Neural cell (in vitro differentiated cells): ENCODE measurements at regions not wholly inside any gene's neighbourhood (a gene's known extent, or its start where the extent isn't known, plus 50 kb on each side); places are given as distances from the start of the nearest gene placed in this dataset.

Experiments
- H2AFZ ChIP-seq: fragments of 200-600, 300-800 bp; sonication (generic), shearing (Covaris generic); 2 replicates; pipeline ENCODE4 v1.6.0; 2014; ENCODE audit warnings: low read depth, mild to moderate bottlenecking, antibody characterized with exemption, low read length, moderate library complexity
- H3F3A ChIP-seq: fragments of 200-600 bp; shearing (Covaris generic); 2 replicates; pipeline ENCODE4 v1.6.1; 2016; ENCODE audit warnings: mild to moderate bottlenecking, moderate library complexity, mixed read lengths, antibody characterized with exemption, low read length; ENCODE audit not compliant: insufficient read depth, poor library complexity, severe bottlenecking
- H3K27ac ChIP-seq: fragments of 200-600, 300-800 bp; sonication (generic), shearing (Covaris generic); 2 replicates; pipeline ENCODE4 v1.5.1; 2014; ENCODE audit warnings: mild to moderate bottlenecking, low read length, moderate library complexity
- H3K27me3 ChIP-seq: fragments of 300-800, 200-600 bp; sonication (generic), shearing (Covaris generic); 2 replicates; pipeline ENCODE4 v1.6.0; 2014; ENCODE audit warnings: mild to moderate bottlenecking, low read depth, low read length, moderate library complexity; ENCODE audit not compliant: insufficient read depth
- H3K36me3 ChIP-seq: fragments of 300-800, 200-600 bp; sonication (generic), shearing (Covaris generic); 2 replicates; pipeline ENCODE4 v1.5.1; 2014; ENCODE audit warnings: mild to moderate bottlenecking, antibody characterized with exemption, low read length, moderate library complexity; ENCODE audit not compliant: insufficient read depth
- H3K4me2 ChIP-seq: fragments of 300-800, 200-600 bp; sonication (generic), shearing (Covaris generic); 2 replicates; pipeline ENCODE4 v1.6.0; 2014; ENCODE audit warnings: mild to moderate bottlenecking, low read length
- H3K4me3 ChIP-seq: fragments of 300-800, 200-600 bp; sonication (generic), shearing (Covaris generic); 2 replicates; pipeline ENCODE4 v1.5.1; 2014; ENCODE audit warnings: mild to moderate bottlenecking, low read length, moderate library complexity
- H3K79me2 ChIP-seq: fragments of 200-600 bp; shearing (Covaris generic); replicated peaks from 2 replicates; pipeline ENCODE4 v1.6.0; 2014; ENCODE audit warnings: mild to moderate bottlenecking, low read length, moderate library complexity; ENCODE audit not compliant: insufficient read depth
- H3K9ac ChIP-seq: fragments of 300-800, 200-600 bp; sonication (generic), shearing (Covaris generic); 2 replicates; pipeline ENCODE4 v1.6.1; 2016; ENCODE audit warnings: mild to moderate bottlenecking, low read length, mixed read lengths
- H3K9me2 ChIP-seq: fragments of 200-600 bp; shearing (Covaris generic); 2 replicates; pipeline ENCODE4 v1.6.1; 2016; ENCODE audit warnings: mild to moderate bottlenecking, low read length, mixed read lengths; ENCODE audit not compliant: insufficient read depth
- H3K9me3 ChIP-seq: fragments of 200-600, 300-800 bp; sonication (generic), shearing (Covaris generic); 2 replicates; pipeline ENCODE4 v1.6.1; 2016; ENCODE audit warnings: mild to moderate bottlenecking, mixed run types, low read length, moderate library complexity, mixed read lengths
- H4K20me1 ChIP-seq: fragments of 200-600 bp; shearing (Covaris generic); 2 replicates; pipeline ENCODE4 v1.6.1; 2016; ENCODE audit warnings: mild to moderate bottlenecking, mixed run types; ENCODE audit not compliant: insufficient read depth
- CTCF ChIP-seq: fragments of 450-650 bp; IDR thresholded peaks from 2 replicates; pipeline ENCODE4 v1.5.1; 2014; ENCODE audit warnings: antibody characterized with exemption, mild to moderate bottlenecking, moderate library complexity; ENCODE audit not compliant: poor library complexity, severe bottlenecking
- EP300 ChIP-seq: fragments of 450-650 bp; conservative IDR thresholded peaks from 2 replicates; pipeline ENCODE4 v1.6.1; 2014; ENCODE audit warnings: antibody characterized with exemption, mild to moderate bottlenecking, moderate library complexity; ENCODE audit not compliant: poor library complexity, severe bottlenecking
- EZH2 ChIP-seq: fragments of 200-600, 300-800 bp; shearing (Covaris generic), sonication (generic); IDR thresholded peaks from 2 replicates; pipeline ENCODE4 v1.6.1; 2014; ENCODE audit warnings: antibody characterized with exemption, low read length, borderline replicate concordance, mild to moderate bottlenecking; ENCODE audit not compliant: insufficient read depth, poor library complexity, severe bottlenecking
- MXI1 ChIP-seq: fragments of 450-650 bp; conservative IDR thresholded peaks from 2 replicates; pipeline ENCODE4 v1.6.1; 2014; ENCODE audit warnings: antibody characterized with exemption, mild to moderate bottlenecking; ENCODE audit not compliant: poor library complexity, severe bottlenecking
- POLR2AphosphoS5 ChIP-seq: IDR thresholded peaks from 2 replicates; pipeline ENCODE4 v1.6.1; 2012
- RAD21 ChIP-seq: fragments of 450-650 bp; conservative IDR thresholded peaks from 2 replicates; pipeline ENCODE4 v1.6.1; 2014; ENCODE audit warnings: antibody characterized with exemption, mild to moderate bottlenecking, moderate library complexity
- REST ChIP-seq: IDR thresholded peaks from 2 replicates; pipeline ENCODE4 v1.6.1; 2012; ENCODE audit warnings: borderline replicate concordance
- SMC3 ChIP-seq: fragments of 450-650 bp; conservative IDR thresholded peaks from 2 replicates; pipeline ENCODE4 v1.6.1; 2014; ENCODE audit warnings: antibody characterized with exemption, mild to moderate bottlenecking, moderate library complexity; ENCODE audit not compliant: poor library complexity
- TAF1 ChIP-seq: IDR thresholded peaks from 2 replicates; pipeline ENCODE4 v1.6.1; 2012; ENCODE audit warnings: low read depth

- Histone ChIP-seq H4K20me1 (no peaks in the 10 kb centered on the region), H3K36me3 (no peaks in the 10 kb centered on the region), H3K4me2 (no peak overlapping the region), H3K4me3 (no peak overlapping the region), H2AFZ (no peak overlapping the region), H3K27me3 (no peaks in the 10 kb centered on the region), H3F3A (no peaks in the 10 kb centered on the region), H3K27ac (no peak overlapping the region), H3K9ac (no peak overlapping the region), H3K9me2 (no peaks in the 10 kb centered on the region), H3K79me2 (no peaks in the 10 kb centered on the region), H3K9me3 (no peaks in the 10 kb centered on the region)
- TF ChIP-seq EZH2 (no peak), EP300 (no peak), RAD21 (no peak), REST (no peak), CTCF (no peak), MXI1 (no peak), TAF1 (no peak), SMC3 (no peak), POLR2AphosphoS5 (no peak)
Measured at GRCh38 chr2:195590861-195591205, 66.2 kb upstream of the SLC39A10 start.

GRCh38 chr2:195590199-195590860 is 66.7 kb upstream of the SLC39A10 start:
- Histone ChIP-seq H3K79me2 (no peaks in the 10 kb centered on the region), H3K27ac (no peak overlapping the region)
- no peak for TF ChIP-seq RAD21
- no peak for TF ChIP-seq SMC3
- TF ChIP-seq EP300, result no peak
- TF ChIP-seq TAF1, result no peak
- TF ChIP-seq MXI1, result no peak

More at GRCh38 chr2:195590199-195590860, 66.7 kb upstream of the SLC39A10 start:
- Histone ChIP-seq H4K20me1 (no peaks in the 10 kb centered on the region), H2AFZ (no peak overlapping the region), H3F3A (no peaks in the 10 kb centered on the region), H3K4me3 (no peak overlapping the region), H3K9me3 (no peaks in the 10 kb centered on the region), H3K9me2 (no peaks in the 10 kb centered on the region), H3K9ac (no peak overlapping the region), H3K36me3 (no peaks in the 10 kb centered on the region), H3K4me2 (no peak overlapping the region), H3K27me3 (no peaks in the 10 kb centered on the region)
